Left hindlimb (tissue), 1 donor: ENCODE measurements at regions not wholly inside any gene's neighbourhood (a gene's known extent, or its start where the extent isn't known, plus 50 kb on each side); places are given as distances from the start of the nearest gene placed in this dataset.

Source experiments
- DNase-seq: peaks from one replicate; pipeline ENCODE4 v3.0.0-alpha.2; 2018

GRCh38 chr9:2916382-2916985, 72.6 kb upstream of the PUM3 start:
- DNase-seq = no peak

DNA sequence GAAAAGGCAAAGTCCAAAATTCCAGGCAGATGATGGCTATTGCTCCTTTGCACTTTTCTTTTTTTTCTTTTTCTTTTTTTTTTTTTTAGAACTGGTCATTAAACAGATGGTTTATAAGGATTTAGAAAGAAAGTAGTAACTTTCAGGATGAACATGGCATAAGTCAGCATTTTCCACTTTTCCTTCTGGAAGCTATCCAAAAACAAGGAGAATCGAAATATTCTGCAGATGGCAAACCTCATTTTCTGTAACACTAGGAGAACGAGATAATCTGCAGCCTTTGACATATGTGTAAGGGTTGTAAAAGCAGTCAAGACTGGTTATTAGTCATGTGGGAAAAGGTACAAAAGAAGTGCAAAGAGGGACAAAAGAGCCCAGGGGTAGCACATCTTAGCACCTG, 69.1 kb upstream of the PUM3 start:
- DNase-seq = no peak

GRCh38 chr9:2907411-2907810, 63.5 kb upstream of the PUM3 start:
- no peak for DNase-seq

- no peak for DNase-seq
Observed at GRCh38 chr9:2904242-2904930, 60.5 kb upstream of the PUM3 start.
